PC-9 (cell line): ENCODE measurements at regions not wholly inside any gene's neighbourhood (a gene's known extent, or its start where the extent isn't known, plus 50 kb on each side); places are given as distances from the start of the nearest gene placed in this dataset.

ENCODE experiments used
- CTCF ChIP-seq: fragments of 200-600 bp; sonication (generic); conservative IDR thresholded peaks from 2 replicates; pipeline ENCODE4 v1.6.1; 2017; ENCODE audit warnings: mixed run types, antibody characterized with exemption, mild to moderate bottlenecking, moderate library complexity
- EZH2 ChIP-seq: fragments of 200-600 bp; sonication (generic); IDR thresholded peaks from 2 replicates; pipeline ENCODE4 v1.8.0; 2017; ENCODE audit warnings: antibody characterized with exemption, low read depth

- TF ChIP-seq EZH2 (no peak), CTCF (no peak)
These were observed 308.3 kb upstream of the SEMA6D start for GRCh38 chr15:47409038-47409437.
